ENCODE measurements at regions not wholly inside any gene's neighbourhood (a gene's known extent, or its start where the extent isn't known, plus 50 kb on each side); places are given as distances from the start of the nearest gene placed in this dataset.

DNA sequence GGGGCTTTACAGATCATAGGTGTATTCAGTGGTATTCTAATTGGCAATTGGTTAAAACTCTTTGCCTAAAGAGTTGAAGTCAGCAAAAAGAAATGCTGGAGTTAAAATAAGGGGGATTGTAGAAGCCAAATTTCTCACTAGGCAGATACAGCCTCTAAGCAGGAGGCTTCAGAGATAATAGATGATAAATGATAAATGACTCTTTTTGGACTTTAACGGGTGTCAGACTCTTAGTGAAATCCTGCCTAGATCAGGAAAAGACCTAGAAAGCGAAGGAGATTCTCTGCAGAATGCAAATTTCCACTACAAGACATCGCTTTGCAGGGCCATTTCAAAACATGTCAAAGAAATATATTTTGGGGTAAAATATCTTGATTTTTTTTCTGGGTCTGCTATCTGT, 182.8 kb downstream of the FAM76B start:
- TF ChIP-seq, protein P1, sequence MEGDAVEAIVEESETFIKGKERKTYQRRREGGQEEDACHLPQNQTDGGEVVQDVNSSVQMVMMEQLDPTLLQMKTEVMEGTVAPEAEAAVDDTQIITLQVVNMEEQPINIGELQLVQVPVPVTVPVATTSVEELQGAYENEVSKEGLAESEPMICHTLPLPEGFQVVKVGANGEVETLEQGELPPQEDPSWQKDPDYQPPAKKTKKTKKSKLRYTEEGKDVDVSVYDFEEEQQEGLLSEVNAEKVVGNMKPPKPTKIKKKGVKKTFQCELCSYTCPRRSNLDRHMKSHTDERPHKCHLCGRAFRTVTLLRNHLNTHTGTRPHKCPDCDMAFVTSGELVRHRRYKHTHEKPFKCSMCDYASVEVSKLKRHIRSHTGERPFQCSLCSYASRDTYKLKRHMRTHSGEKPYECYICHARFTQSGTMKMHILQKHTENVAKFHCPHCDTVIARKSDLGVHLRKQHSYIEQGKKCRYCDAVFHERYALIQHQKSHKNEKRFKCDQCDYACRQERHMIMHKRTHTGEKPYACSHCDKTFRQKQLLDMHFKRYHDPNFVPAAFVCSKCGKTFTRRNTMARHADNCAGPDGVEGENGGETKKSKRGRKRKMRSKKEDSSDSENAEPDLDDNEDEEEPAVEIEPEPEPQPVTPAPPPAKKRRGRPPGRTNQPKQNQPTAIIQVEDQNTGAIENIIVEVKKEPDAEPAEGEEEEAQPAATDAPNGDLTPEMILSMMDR (IDR thresholded peaks at IDR 0.05; ENCODE audit: insufficient read depth, low read depth, low read length), result no peak

DNA sequence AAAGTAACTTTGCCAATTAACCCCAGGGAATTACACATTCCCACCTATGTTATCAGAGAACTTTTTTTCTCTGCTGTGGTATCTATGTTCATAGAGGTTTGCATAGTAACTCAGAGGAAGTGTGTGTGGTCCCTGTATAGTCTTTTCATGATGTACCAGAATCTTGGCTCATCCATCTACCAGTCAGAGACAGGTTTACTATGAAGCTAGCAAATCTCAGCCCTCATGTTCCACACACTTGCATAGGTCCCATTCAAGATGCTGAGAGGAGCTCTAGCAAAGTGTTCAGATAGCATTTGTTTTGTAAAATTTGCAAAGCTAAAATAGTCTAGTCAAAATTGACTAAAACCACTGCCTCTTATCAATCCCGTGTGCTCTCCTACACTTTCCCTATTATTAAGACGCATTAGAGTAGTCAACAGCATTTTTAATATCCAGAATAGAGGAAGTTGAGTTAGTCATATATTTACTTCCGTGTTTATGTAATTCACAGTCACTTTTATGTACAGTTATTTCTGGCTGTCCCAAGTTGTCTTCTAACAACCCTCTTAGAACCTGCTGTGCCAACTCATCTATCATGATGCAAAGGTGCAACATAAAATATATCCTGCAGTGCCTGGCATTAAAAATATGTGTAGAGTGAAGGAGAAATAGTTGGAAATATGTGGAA, 184.2 kb downstream of the FAM76B start:
- H3K4me3 ChIP-seq (ENCODE audit: low read depth, low read length), result no peak overlapping the region
- TF ChIP-seq, protein P1 (IDR thresholded peaks at IDR 0.05; ENCODE audit: insufficient read depth, low read depth, low read length), result no peak
- no peak for DNase-seq (ENCODE audit: low read depth)

More for the DNA sequence above, 182.8 kb downstream of the FAM76B start:
- no peak for DNase-seq (ENCODE audit: low read depth)
- no peak overlapping the region for H3K4me3 ChIP-seq (ENCODE audit: low read depth, low read length)

GRCh38 chr11:95599959-95600586, 189.5 kb downstream of the FAM76B start:
- no peak overlapping the region for H3K4me3 ChIP-seq (ENCODE audit: low read depth, low read length)
- TF ChIP-seq, protein P1 (IDR thresholded peaks at IDR 0.05; ENCODE audit: insufficient read depth, low read depth, low read length), result no peak
- DNase-seq (ENCODE audit: low read depth), result no peak

- no peak overlapping the region for H3K4me3 ChIP-seq (ENCODE audit: low read depth, low read length)
- TF ChIP-seq, protein P1 (IDR thresholded peaks at IDR 0.05; ENCODE audit: insufficient read depth, low read depth, low read length), result no peak
- DNase-seq (ENCODE audit: low read depth), result no peak
Measured at GRCh38 chr11:95595973-95596489, 193.6 kb downstream of the FAM76B start.

DNA sequence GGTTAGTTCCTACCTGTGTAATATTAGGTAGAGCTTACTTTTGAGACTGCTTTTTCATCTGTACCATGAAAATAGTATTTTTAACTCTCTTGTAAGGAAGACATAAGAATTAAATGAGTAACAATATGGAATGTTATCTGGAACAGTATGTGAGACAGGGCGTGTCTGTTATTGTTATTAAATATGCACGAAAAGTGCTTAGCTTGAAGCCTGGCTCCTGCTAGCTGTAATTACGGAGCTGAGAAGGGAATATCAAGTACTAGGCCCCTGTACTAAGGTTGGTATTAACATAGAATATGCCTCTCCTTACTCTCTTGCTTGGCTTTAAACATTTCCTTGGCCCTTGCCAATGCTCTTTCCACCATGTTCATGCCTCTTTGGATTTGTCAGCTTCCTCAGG, 194.0 kb downstream of the FAM76B start:
- no peak for DNase-seq (ENCODE audit: low read depth)
- no peak overlapping the region for H3K4me3 ChIP-seq (ENCODE audit: low read depth, low read length)
- TF ChIP-seq, protein P1 (IDR thresholded peaks at IDR 0.05; ENCODE audit: insufficient read depth, low read depth, low read length), result no peak

GRCh38 chr11:95593111-95593510, 196.5 kb downstream of the FAM76B start:
- no peak overlapping the region for H3K4me3 ChIP-seq (ENCODE audit: low read depth, low read length)
- TF ChIP-seq, protein P1 (IDR thresholded peaks at IDR 0.05; ENCODE audit: insufficient read depth, low read depth, low read length), result no peak
- no peak for DNase-seq (ENCODE audit: low read depth)

Measured in fibroblast of villous mesenchyme (primary cell).